Vagina (tissue), 2 donors: ENCODE measurements at regions not wholly inside any gene's neighbourhood (a gene's known extent, or its start where the extent isn't known, plus 50 kb on each side); places are given as distances from the start of the nearest gene placed in this dataset.

ENCODE experiments used
- POLR2A ChIP-seq, 2 donors: fragments of 450-650 bp; IDR thresholded peaks; one replicate each; pipeline ENCODE4 v1.6.1; 2017; ENCODE audit warnings: antibody characterized with exemption in 2 of 2, mild to moderate bottlenecking in 2 of 2, moderate library complexity in 2 of 2
- POLR2AphosphoS5 ChIP-seq, 2 donors: sonication (generic); formaldehyde crosslinking; IDR thresholded peaks; one replicate each; pipeline ENCODE4 v1.9.0; 2017; ENCODE audit warnings: antibody characterized with exemption in 2 of 2, mild to moderate bottlenecking in 2 of 2, low read depth in 1 of 2; ENCODE audit not compliant: insufficient read depth in 1 of 2
- TF ChIP-seq, protein P1 (sequence below), 3 experiments: fragments of 450-650 bp in 2 of 3; fragments of 200-600 bp in 1 of 3; sonication (generic) in 1 of 3; IDR thresholded peaks; one replicate each; pipeline ENCODE4 v1.5.1; 2017 to 2019; ENCODE audit warnings: antibody characterized with exemption in 3 of 3, mild to moderate bottlenecking in 2 of 3, moderate library complexity in 2 of 3

DNA sequence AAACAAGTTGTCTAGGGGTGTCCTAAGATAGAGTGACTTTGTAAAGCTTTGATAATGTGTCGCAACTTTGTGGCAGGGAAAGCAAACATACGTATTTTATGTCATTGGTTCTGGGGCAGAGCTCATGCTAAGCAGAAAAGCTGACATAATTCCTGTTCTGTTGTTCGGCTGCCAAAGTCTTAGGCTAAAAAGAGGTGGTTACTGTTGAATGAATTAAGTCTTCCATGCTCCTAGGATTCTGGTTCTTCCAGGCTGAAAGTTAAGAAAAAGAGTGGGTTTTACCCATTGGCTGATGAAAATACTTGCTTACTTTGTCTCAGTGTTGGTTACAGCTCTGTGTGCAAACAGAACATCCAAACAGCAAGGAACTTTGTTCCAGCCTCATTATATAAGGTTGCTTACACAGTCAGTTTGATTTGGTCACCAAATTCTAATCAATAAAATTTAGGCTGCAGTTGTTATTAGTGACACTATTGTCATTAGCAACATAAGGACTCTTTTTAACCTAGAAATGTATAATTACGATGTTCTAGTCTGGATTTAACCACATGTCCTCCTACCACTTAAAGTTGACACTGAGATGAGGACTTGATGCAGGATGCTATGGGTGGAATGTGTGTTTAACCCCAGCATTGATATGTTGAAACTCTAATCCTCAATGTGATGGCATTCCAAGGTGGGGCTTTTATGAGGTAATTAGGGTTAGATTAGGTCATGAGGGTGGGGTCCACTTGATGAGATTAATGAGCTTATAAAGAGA lies 114.0 kb upstream of the GOT2 start:
- TF ChIP-seq, protein P1, sequence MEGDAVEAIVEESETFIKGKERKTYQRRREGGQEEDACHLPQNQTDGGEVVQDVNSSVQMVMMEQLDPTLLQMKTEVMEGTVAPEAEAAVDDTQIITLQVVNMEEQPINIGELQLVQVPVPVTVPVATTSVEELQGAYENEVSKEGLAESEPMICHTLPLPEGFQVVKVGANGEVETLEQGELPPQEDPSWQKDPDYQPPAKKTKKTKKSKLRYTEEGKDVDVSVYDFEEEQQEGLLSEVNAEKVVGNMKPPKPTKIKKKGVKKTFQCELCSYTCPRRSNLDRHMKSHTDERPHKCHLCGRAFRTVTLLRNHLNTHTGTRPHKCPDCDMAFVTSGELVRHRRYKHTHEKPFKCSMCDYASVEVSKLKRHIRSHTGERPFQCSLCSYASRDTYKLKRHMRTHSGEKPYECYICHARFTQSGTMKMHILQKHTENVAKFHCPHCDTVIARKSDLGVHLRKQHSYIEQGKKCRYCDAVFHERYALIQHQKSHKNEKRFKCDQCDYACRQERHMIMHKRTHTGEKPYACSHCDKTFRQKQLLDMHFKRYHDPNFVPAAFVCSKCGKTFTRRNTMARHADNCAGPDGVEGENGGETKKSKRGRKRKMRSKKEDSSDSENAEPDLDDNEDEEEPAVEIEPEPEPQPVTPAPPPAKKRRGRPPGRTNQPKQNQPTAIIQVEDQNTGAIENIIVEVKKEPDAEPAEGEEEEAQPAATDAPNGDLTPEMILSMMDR (IDR thresholded peaks at IDR 0.05): no peak
- TF ChIP-seq POLR2A (IDR thresholded peaks at IDR 0.05) (no peak), POLR2AphosphoS5 (IDR thresholded peaks at IDR 0.05; ENCODE audit: insufficient read depth in 1 of 2, low read depth in 1 of 2) (no peak)
